IgD-negative memory B cell (primary cell): ENCODE measurements at regions not wholly inside any gene's neighbourhood (a gene's known extent, or its start where the extent isn't known, plus 50 kb on each side); places are given as distances from the start of the nearest gene placed in this dataset.

ENCODE experiments used
- H3K27ac Mint-ChIP-seq, 3 donors: one replicate each; pipeline ENCODE4 v1.8.0; 2020 to 2022; ENCODE audit warnings: mild to moderate bottlenecking in 3 of 3, mixed read lengths in 3 of 3, moderate library complexity in 1 of 3
- H3K27me3 Mint-ChIP-seq: one replicate; pipeline ENCODE4 v1.8.0; 2021; ENCODE audit warnings: mixed read lengths
- H3K36me3 Mint-ChIP-seq: one replicate; pipeline ENCODE4 v1.8.0; 2020; ENCODE audit warnings: mild to moderate bottlenecking, mixed read lengths
- H3K4me1 Mint-ChIP-seq, 3 donors: one replicate each; pipeline ENCODE4 v1.8.0; 2020 to 2022; ENCODE audit warnings: mixed read lengths in 3 of 3, mild to moderate bottlenecking in 1 of 3
- H3K4me3 Mint-ChIP-seq, 4 donors: one replicate each; pipeline ENCODE4 v1.8.0; 2020 to 2022; ENCODE audit warnings: mild to moderate bottlenecking in 4 of 4, mixed read lengths in 4 of 4, moderate library complexity in 3 of 4
- H3K9me3 Mint-ChIP-seq, 3 donors: one replicate each; pipeline ENCODE4 v1.8.0; 2020 to 2021; ENCODE audit warnings: mixed read lengths in 3 of 3, mild to moderate bottlenecking in 1 of 3

GRCh38 chr17:79233916-79234551 is 159.4 kb downstream of the ENGASE start:
- Mint-ChIP-seq H3K27me3 (peaks cover 2% of the 10 kb centered on the region), H3K4me1 (peaks cover 0 to 3% (median 2%) of the 10 kb centered on the region in 3 donors), H3K4me3 (no peak overlapping the region), H3K36me3 (no peaks in the 10 kb centered on the region), H3K9me3 (peaks cover 0 to 12% (median 0%) of the 10 kb centered on the region in 3 donors), H3K27ac (no peak overlapping the region)

- no peaks in the 10 kb centered on the region for H3K36me3 Mint-ChIP-seq
- peaks cover 4% of the 10 kb centered on the region for H3K27me3 Mint-ChIP-seq
- no peak overlapping the region for H3K27ac Mint-ChIP-seq
- H3K4me3 Mint-ChIP-seq = no peak overlapping the region
- H3K4me1 Mint-ChIP-seq = peaks cover 0 to 3% (median 2%) of the 10 kb centered on the region in 3 donors
- H3K9me3 Mint-ChIP-seq = peaks cover 0 to 12% (median 0%) of the 10 kb centered on the region in 3 donors
Observed at GRCh38 chr17:79232957-79233356, 158.3 kb downstream of the ENGASE start.

GRCh38 chr17:79231766-79232287 is 157.2 kb downstream of the ENGASE start:
- H3K4me1 Mint-ChIP-seq = no peaks in the 10 kb centered on the region
- peaks cover 0 to 12% (median 0%) of the 10 kb centered on the region in 3 donors for H3K9me3 Mint-ChIP-seq
- peaks cover 9% of the 10 kb centered on the region for H3K27me3 Mint-ChIP-seq
- H3K4me3 Mint-ChIP-seq = no peak overlapping the region
- H3K27ac Mint-ChIP-seq = peak overlapping the region in 1 of 3 donors; percentile 6
- no peaks in the 10 kb centered on the region for H3K36me3 Mint-ChIP-seq

- peaks cover 0 to 12% (median 0%) of the 10 kb centered on the region in 3 donors for H3K9me3 Mint-ChIP-seq
Observed at GRCh38 chr17:79230576-79230975, 156.0 kb downstream of the ENGASE start.

GRCh38 chr17:79226037-79226436 is 151.4 kb downstream of the ENGASE start:
- no peaks in the 10 kb centered on the region for H3K4me1 Mint-ChIP-seq
- peaks cover 28% of the 10 kb centered on the region for H3K27me3 Mint-ChIP-seq
- H3K27ac Mint-ChIP-seq = no peak overlapping the region
- H3K4me3 Mint-ChIP-seq = no peak overlapping the region
- no peaks in the 10 kb centered on the region for H3K36me3 Mint-ChIP-seq
- H3K9me3 Mint-ChIP-seq = no peaks in the 10 kb centered on the region

More at GRCh38 chr17:79230576-79230975, 156.0 kb downstream of the ENGASE start:
- H3K4me3 Mint-ChIP-seq = no peak overlapping the region
- peaks cover 13% of the 10 kb centered on the region for H3K27me3 Mint-ChIP-seq
- no peak overlapping the region for H3K27ac Mint-ChIP-seq
- H3K4me1 Mint-ChIP-seq = no peaks in the 10 kb centered on the region
- H3K36me3 Mint-ChIP-seq = no peaks in the 10 kb centered on the region

- Mint-ChIP-seq H3K36me3 (no peaks in the 10 kb centered on the region), H3K27ac (no peak overlapping the region), H3K4me3 (no peak overlapping the region), H3K27me3 (peaks cover 35% of the 10 kb centered on the region), H3K4me1 (peaks cover 0 to 5% (median 3%) of the 10 kb centered on the region in 3 donors), H3K9me3 (no peaks in the 10 kb centered on the region)
Observed at GRCh38 chr17:79224903-79225302, 150.3 kb downstream of the ENGASE start.

- Mint-ChIP-seq H3K4me3 (no peak overlapping the region), H3K4me1 (peaks cover 0 to 5% (median 3%) of the 10 kb centered on the region in 3 donors), H3K27me3 (peaks cover 35% of the 10 kb centered on the region), H3K36me3 (no peaks in the 10 kb centered on the region), H3K27ac (no peak overlapping the region), H3K9me3 (no peaks in the 10 kb centered on the region)
Observed at GRCh38 chr17:79224476-79224875, 149.9 kb downstream of the ENGASE start.

- Mint-ChIP-seq H3K4me1 (peaks cover 0 to 5% (median 3%) of the 10 kb centered on the region in 3 donors), H3K36me3 (no peaks in the 10 kb centered on the region), H3K9me3 (no peaks in the 10 kb centered on the region), H3K27me3 (peaks cover 39% of the 10 kb centered on the region), H3K4me3 (peak overlapping the region in 1 of 4 donors; percentile 36), H3K27ac (no peak overlapping the region)
Observed at GRCh38 chr17:79223953-79224352, 149.3 kb downstream of the ENGASE start.

- Mint-ChIP-seq H3K27me3 (peaks cover 39% of the 10 kb centered on the region), H3K4me1 (peaks cover 0 to 5% (median 3%) of the 10 kb centered on the region in 3 donors), H3K36me3 (no peaks in the 10 kb centered on the region), H3K4me3 (peak overlapping the region in 1 of 4 donors; percentile 36), H3K9me3 (no peaks in the 10 kb centered on the region), H3K27ac (no peak overlapping the region)
Observed at GRCh38 chr17:79223471-79223870, 148.8 kb downstream of the ENGASE start.

GRCh38 chr17:79221597-79221996 is 147.0 kb downstream of the ENGASE start:
- peaks cover 0 to 5% (median 3%) of the 10 kb centered on the region in 3 donors for H3K4me1 Mint-ChIP-seq
- no peak overlapping the region for H3K4me3 Mint-ChIP-seq
- no peak overlapping the region for H3K27ac Mint-ChIP-seq
- H3K36me3 Mint-ChIP-seq = no peaks in the 10 kb centered on the region
- H3K27me3 Mint-ChIP-seq = peaks cover 34% of the 10 kb centered on the region
- no peaks in the 10 kb centered on the region for H3K9me3 Mint-ChIP-seq

GRCh38 chr17:79220713-79221291 is 146.2 kb downstream of the ENGASE start:
- Mint-ChIP-seq H3K4me1 (peaks cover 0 to 5% (median 3%) of the 10 kb centered on the region in 3 donors), H3K9me3 (no peaks in the 10 kb centered on the region), H3K4me3 (peak overlapping the region in 3 of 4 donors; percentile 54 to 89 (median 89)), H3K27me3 (peaks cover 31% of the 10 kb centered on the region), H3K36me3 (no peaks in the 10 kb centered on the region), H3K27ac (no peak overlapping the region)

GRCh38 chr17:79220201-79220712 is 145.6 kb downstream of the ENGASE start:
- H3K9me3 Mint-ChIP-seq = no peaks in the 10 kb centered on the region
- peaks cover 2% of the 10 kb centered on the region for H3K36me3 Mint-ChIP-seq
- no peak overlapping the region for H3K27ac Mint-ChIP-seq
- peak overlapping the region in 3 of 4 donors; percentile 54 to 89 (median 89) for H3K4me3 Mint-ChIP-seq
- H3K27me3 Mint-ChIP-seq = peaks cover 33% of the 10 kb centered on the region
- H3K4me1 Mint-ChIP-seq = peaks cover 0 to 5% (median 3%) of the 10 kb centered on the region in 3 donors

GRCh38 chr17:79219208-79219935 is 144.7 kb downstream of the ENGASE start:
- peak overlapping the region in 1 of 4 donors; percentile 52 for H3K4me3 Mint-ChIP-seq
- peaks cover 34% of the 10 kb centered on the region for H3K27me3 Mint-ChIP-seq
- H3K36me3 Mint-ChIP-seq = peaks cover 2% of the 10 kb centered on the region
- peaks cover 0 to 5% (median 3%) of the 10 kb centered on the region in 3 donors for H3K4me1 Mint-ChIP-seq
- H3K27ac Mint-ChIP-seq = no peak overlapping the region
- no peaks in the 10 kb centered on the region for H3K9me3 Mint-ChIP-seq

- Mint-ChIP-seq H3K27me3 (peaks cover 35% of the 10 kb centered on the region), H3K4me1 (peaks cover 0 to 5% (median 3%) of the 10 kb centered on the region in 3 donors), H3K27ac (no peak overlapping the region), H3K9me3 (no peaks in the 10 kb centered on the region), H3K36me3 (peaks cover 2% of the 10 kb centered on the region), H3K4me3 (peak overlapping the region in 1 of 4 donors; percentile 52)
Observed at GRCh38 chr17:79218825-79219200, 144.2 kb downstream of the ENGASE start.
